Upper lobe of left lung (tissue), 6 donors: ENCODE measurements at regions not wholly inside any gene's neighbourhood (a gene's known extent, or its start where the extent isn't known, plus 50 kb on each side); places are given as distances from the start of the nearest gene placed in this dataset.

Experiments
- ATAC-seq, 2 donors: fragments of 200-7000 bp; cut with Tn5 transposase; one replicate each; pipeline ENCODE4 v1.9.1; 2022; ENCODE audit warnings: mild to moderate bottlenecking in 2 of 2, moderate library complexity in 2 of 2; ENCODE audit not compliant: low FRiP score in 2 of 2
- DNase-seq, 2 donors: peaks; one replicate each; pipeline ENCODE4 v3.0.0-alpha.2; 2019 to 2020
- H3K27ac ChIP-seq, 4 donors: fragments of 200-600 bp; sonication (generic); one replicate each; pipeline ENCODE4 v1.5.1; 2016 to 2019
- H3K27me3 ChIP-seq, 4 donors: fragments of 200-600 bp; sonication (generic); one replicate each; pipeline ENCODE4 v1.5.1; 2017 to 2019
- H3K36me3 ChIP-seq, 4 donors: fragments of 200-600 bp; sonication (generic); one replicate each; pipeline ENCODE4 v1.5.1; 2016 to 2019
- H3K4me1 ChIP-seq, 4 donors: fragments of 200-600 bp; sonication (generic); one replicate each; pipeline ENCODE4 v1.5.1; 2018 to 2019
- H3K4me3 ChIP-seq, 4 donors: fragments of 200-600 bp; sonication (generic); one replicate each; pipeline ENCODE4 v1.5.1; 2017 to 2019; ENCODE audit warnings: mild to moderate bottlenecking in 2 of 4, moderate library complexity in 1 of 4
- H3K9me3 ChIP-seq, 4 donors: fragments of 200-600 bp; sonication (generic); one replicate each; pipeline ENCODE4 v1.5.1; 2018 to 2019
- EP300 ChIP-seq, 4 donors: sonication (generic); formaldehyde crosslinking; IDR thresholded peaks; one replicate each; pipeline ENCODE4 v1.5.1; 2017; ENCODE audit warnings: antibody characterized with exemption in 4 of 4, control low read depth in 2 of 4
- POLR2A ChIP-seq, 4 donors: fragments of 450-650 bp; IDR thresholded peaks; one replicate each; pipeline ENCODE4 v1.5.1; 2016 to 2017; ENCODE audit warnings: antibody characterized with exemption in 4 of 4, mild to moderate bottlenecking in 2 of 4
- POLR2AphosphoS5 ChIP-seq, 2 donors: sonication (generic); formaldehyde crosslinking; IDR thresholded peaks; one replicate each; pipeline ENCODE4 v1.5.1; 2017; ENCODE audit warnings: antibody characterized with exemption in 2 of 2
- WGBS, 2 donors: methylation state at CpG; one replicate each; pipeline ENCODE4 v1.1.5; 2017 to 2018; 5-methylcytosine and 5-hydroxymethylcytosine counted together
- TF ChIP-seq, protein P1 (sequence below), 6 experiments: fragments of 450-650 bp in 4 of 6; fragments of 200-600 bp in 2 of 6; sonication (generic) in 2 of 6; IDR thresholded peaks; one replicate each; pipeline ENCODE4 v1.5.1; 2016 to 2019; ENCODE audit warnings: antibody characterized with exemption in 6 of 6
- donor health status: DM: no; HTN: no; CAD: no; lungs with moderate emphysema.
- donor health status: DM: no; HTN: yes; CAD: no; lungs with severe emphysema.

DNA sequence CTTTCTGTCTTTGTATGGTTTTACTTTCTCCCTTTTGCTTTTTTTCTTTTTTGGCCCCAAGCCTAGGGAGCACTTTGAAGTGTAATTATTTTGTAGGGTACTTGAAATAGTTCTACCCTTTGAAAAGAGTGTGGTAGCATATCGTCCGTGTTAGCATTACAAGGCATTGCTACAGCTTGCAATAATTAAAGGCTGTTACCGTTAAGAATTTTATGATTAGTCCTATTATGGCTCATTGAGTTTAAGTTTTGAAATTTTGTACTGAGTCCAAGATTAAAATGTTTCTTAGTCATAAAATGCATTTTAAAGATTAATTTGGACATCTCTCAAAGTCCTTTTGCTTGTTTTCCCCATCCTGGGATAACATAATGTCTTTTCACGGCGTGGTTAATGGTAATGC lies 490.0 kb upstream of the LRRN3 start:
- H3K4me1 ChIP-seq, result no peaks in the 10 kb centered on the region
- H3K36me3 ChIP-seq, result no peaks in the 10 kb centered on the region
- DNase-seq, result no peak
- no peak for ATAC-seq
- no peaks in the 10 kb centered on the region for H3K9me3 ChIP-seq
- TF ChIP-seq EP300 (IDR thresholded peaks at IDR 0.05) (no peak), POLR2A (IDR thresholded peaks at IDR 0.05) (no peak), POLR2AphosphoS5 (IDR thresholded peaks at IDR 0.05) (no peak)
- TF ChIP-seq, protein P1, sequence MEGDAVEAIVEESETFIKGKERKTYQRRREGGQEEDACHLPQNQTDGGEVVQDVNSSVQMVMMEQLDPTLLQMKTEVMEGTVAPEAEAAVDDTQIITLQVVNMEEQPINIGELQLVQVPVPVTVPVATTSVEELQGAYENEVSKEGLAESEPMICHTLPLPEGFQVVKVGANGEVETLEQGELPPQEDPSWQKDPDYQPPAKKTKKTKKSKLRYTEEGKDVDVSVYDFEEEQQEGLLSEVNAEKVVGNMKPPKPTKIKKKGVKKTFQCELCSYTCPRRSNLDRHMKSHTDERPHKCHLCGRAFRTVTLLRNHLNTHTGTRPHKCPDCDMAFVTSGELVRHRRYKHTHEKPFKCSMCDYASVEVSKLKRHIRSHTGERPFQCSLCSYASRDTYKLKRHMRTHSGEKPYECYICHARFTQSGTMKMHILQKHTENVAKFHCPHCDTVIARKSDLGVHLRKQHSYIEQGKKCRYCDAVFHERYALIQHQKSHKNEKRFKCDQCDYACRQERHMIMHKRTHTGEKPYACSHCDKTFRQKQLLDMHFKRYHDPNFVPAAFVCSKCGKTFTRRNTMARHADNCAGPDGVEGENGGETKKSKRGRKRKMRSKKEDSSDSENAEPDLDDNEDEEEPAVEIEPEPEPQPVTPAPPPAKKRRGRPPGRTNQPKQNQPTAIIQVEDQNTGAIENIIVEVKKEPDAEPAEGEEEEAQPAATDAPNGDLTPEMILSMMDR (IDR thresholded peaks at IDR 0.05), result no peak
- WGBS, 2 donors, result 50 to 60% methylated on average over 5 of the region's 5 CpGs
- no peak overlapping the region for H3K27ac ChIP-seq
- H3K27me3 ChIP-seq, result no peaks in the 10 kb centered on the region
- H3K4me3 ChIP-seq, result no peak overlapping the region

DNA sequence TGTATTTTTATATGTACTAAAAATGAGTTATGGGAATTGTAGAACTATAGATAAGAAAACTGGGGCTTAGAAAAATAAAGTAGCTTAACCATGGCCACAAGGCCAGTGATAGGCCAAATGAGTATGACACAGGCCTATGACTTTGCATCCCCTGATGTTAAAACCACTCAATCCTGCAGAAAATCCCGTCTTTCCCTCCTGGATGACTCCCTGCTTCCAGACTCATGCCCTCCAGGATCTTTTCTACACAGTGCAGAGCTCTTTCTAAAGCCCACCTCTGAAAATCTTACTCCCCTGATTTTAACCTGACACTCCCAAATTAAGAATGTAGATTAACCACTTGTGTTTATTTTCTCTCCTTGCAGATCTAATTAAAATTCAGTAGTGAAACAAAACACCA lies 489.2 kb upstream of the LRRN3 start:
- no peak for TF ChIP-seq EP300 (IDR thresholded peaks at IDR 0.05)
- no peak for TF ChIP-seq POLR2A (IDR thresholded peaks at IDR 0.05)
- TF ChIP-seq, protein P1 (IDR thresholded peaks at IDR 0.05), result no peak
- TF ChIP-seq POLR2AphosphoS5 (IDR thresholded peaks at IDR 0.05), result no peak
- ATAC-seq (no peak), DNase-seq (no peak)
- no peaks in the 10 kb centered on the region for H3K9me3 ChIP-seq
- H3K4me3 ChIP-seq, result no peak overlapping the region
- no peaks in the 10 kb centered on the region for H3K36me3 ChIP-seq
- no peaks in the 10 kb centered on the region for H3K27me3 ChIP-seq
- WGBS, 2 donors, result 44 to 75% methylated on average over 1 of the region's 1 CpG
- H3K27ac ChIP-seq, result no peak overlapping the region
- no peaks in the 10 kb centered on the region for H3K4me1 ChIP-seq

DNA sequence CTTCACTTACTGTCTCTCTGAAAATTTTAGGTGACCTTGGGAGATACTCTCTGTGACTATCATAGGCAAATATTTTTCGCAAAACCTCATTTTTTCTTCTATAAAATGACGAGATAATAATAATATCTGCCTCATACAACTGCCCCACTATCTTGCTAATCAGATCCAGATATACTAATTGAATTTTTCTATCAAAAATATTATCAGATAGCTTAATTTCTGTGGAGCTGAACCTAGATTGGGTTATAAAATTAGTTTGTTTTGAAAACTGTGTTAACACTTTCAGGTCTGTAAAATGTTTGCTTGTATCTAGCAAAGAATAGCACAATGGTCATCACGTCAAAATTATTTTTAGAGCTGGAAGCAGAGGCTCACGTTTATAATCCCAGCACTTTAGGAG lies 486.7 kb upstream of the LRRN3 start:
- Histone ChIP-seq H3K27ac (no peak overlapping the region), H3K4me3 (no peak overlapping the region), H3K36me3 (no peaks in the 10 kb centered on the region), H3K27me3 (no peaks in the 10 kb centered on the region), H3K4me1 (no peaks in the 10 kb centered on the region), H3K9me3 (no peaks in the 10 kb centered on the region)
- 88 to 93% methylated on average over 4 of the region's 4 CpGs for WGBS, 2 donors
- no peak for ATAC-seq
- TF ChIP-seq EP300 (IDR thresholded peaks at IDR 0.05) (no peak), POLR2AphosphoS5 (IDR thresholded peaks at IDR 0.05) (no peak), POLR2A (IDR thresholded peaks at IDR 0.05) (no peak)
- TF ChIP-seq, protein P1 (IDR thresholded peaks at IDR 0.05), result no peak
- DNase-seq, result no peak

GRCh38 chr7:110604885-110605284 lies 486.0 kb upstream of the LRRN3 start:
- Histone ChIP-seq H3K4me3 (no peak overlapping the region), H3K9me3 (no peaks in the 10 kb centered on the region), H3K4me1 (no peaks in the 10 kb centered on the region), H3K27me3 (no peaks in the 10 kb centered on the region), H3K36me3 (no peaks in the 10 kb centered on the region), H3K27ac (no peak overlapping the region)
- ATAC-seq (no peak), DNase-seq (no peak)
- TF ChIP-seq POLR2A (IDR thresholded peaks at IDR 0.05) (no peak), EP300 (IDR thresholded peaks at IDR 0.05) (no peak), POLR2AphosphoS5 (IDR thresholded peaks at IDR 0.05) (no peak)
- TF ChIP-seq, protein P1 (IDR thresholded peaks at IDR 0.05), result no peak

DNA sequence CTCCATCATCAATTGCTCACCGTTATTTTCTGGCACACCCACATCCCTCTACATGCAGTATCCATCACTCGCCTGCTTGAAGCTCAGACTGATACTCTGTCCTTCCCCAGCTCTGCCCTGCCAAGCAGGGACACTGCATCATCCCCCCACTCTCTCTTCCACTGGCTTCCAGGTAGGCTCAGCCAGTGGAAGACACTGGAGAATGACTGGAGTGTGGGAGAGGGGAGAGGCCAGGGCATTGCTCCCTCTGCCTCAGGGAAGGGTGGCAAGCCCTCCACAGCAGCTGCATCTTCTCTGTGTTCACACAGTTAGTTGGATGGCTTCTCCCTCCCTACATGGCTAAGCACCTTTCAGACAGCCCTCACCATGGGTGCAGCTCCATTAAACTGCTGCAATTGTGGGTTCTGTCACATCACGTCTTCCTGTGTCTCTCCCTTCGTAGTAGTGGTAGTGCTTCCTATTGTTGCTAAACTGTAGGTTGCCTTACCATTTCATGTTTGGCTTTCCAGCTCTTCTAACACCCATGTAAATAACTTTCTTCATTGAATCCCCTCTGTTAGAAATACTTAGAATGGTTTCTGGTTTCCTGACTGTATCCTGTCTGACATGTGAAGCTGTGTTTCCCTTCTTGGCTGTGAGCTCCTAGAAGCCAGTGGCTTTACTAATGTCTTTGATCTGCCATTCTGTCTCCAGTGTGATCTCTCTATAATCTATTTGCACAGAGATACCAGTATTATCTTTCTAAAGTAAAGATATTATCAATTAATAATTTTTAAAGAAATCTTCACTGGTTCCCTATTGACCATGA lies 483.7 kb upstream of the LRRN3 start:
- no peak overlapping the region for H3K27ac ChIP-seq
- WGBS, 2 donors, result 83 to 92% methylated on average over 4 of the region's 4 CpGs
- no peaks in the 10 kb centered on the region for H3K9me3 ChIP-seq
- DNase-seq (no peak), ATAC-seq (no peak)
- no peaks in the 10 kb centered on the region for H3K27me3 ChIP-seq
- H3K4me3 ChIP-seq, result no peak overlapping the region
- no peak for TF ChIP-seq EP300 (IDR thresholded peaks at IDR 0.05)
- TF ChIP-seq POLR2AphosphoS5 (IDR thresholded peaks at IDR 0.05), result no peak
- TF ChIP-seq, protein P1 (IDR thresholded peaks at IDR 0.05), result no peak
- no peak for TF ChIP-seq POLR2A (IDR thresholded peaks at IDR 0.05)
- no peaks in the 10 kb centered on the region for H3K36me3 ChIP-seq
- no peaks in the 10 kb centered on the region for H3K4me1 ChIP-seq
